Spleen (tissue), 7 donors: ENCODE measurements at regions not wholly inside any gene's neighbourhood (a gene's known extent, or its start where the extent isn't known, plus 50 kb on each side); places are given as distances from the start of the nearest gene placed in this dataset.

Experiments
- POLR2A ChIP-seq, 3 donors: fragments of 450-650 bp; IDR thresholded peaks; one replicate each; pipeline ENCODE4 v1.5.1; 2017; ENCODE audit warnings: antibody characterized with exemption in 3 of 3, mild to moderate bottlenecking in 1 of 3
- TF ChIP-seq, protein P1 (sequence below), 11 experiments: fragments of 200-600 bp in 7 of 11; fragments of 450-650 bp in 4 of 11; sonication (generic) in 4 of 11; IDR thresholded peaks in 8 of 11; conservative IDR thresholded peaks in 3 of 11; 1 replicate in 7 of 11; 2 replicates in 4 of 11; pipeline versions ENCODE4 v1.4.0 to v1.8.0; 2016 to 2021; ENCODE audit warnings: antibody characterized with exemption in 11 of 11, inconsistent platforms in 4 of 11, mild to moderate bottlenecking in 1 of 11
- donor health status: DM: no; HTN: no; CAD: no; lungs with moderate emphysema.
- donor health status: DM: no; HTN: no; CAD: no.
- donor health status: DM: no; HTN: no; CAD: no.

DNA sequence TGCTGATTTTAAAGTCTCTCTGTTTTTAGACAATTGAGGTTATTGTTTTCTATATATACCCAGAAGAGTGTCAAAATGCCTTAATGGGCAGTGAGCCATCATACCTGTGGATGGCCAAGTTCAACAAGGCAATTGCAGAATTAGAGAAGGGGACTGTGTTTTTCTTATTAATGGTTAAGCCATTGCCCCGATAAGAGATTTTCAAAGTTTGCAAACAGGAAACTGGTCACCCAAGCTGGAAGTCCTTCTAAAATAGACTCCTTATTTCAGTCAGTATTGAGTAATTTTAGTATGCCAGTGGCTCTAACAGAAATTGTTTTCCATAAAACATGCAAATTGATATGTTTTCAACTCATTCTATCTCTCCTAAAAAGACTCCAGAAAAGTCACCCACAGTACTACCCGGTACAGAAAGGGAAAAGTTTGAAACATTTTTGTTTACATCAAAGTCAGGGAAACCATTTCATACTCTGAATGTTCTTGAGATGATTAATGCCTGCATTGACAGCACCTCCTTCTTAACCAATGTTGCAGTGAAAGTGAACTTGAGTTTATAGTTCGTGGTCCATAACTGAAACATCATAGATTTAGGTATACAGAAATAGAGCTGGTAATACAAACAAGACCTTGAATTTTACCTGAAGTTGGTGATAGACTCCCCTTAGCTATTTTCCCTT is 191.1 kb downstream of the TMX1 start:
- TF ChIP-seq, protein P1, sequence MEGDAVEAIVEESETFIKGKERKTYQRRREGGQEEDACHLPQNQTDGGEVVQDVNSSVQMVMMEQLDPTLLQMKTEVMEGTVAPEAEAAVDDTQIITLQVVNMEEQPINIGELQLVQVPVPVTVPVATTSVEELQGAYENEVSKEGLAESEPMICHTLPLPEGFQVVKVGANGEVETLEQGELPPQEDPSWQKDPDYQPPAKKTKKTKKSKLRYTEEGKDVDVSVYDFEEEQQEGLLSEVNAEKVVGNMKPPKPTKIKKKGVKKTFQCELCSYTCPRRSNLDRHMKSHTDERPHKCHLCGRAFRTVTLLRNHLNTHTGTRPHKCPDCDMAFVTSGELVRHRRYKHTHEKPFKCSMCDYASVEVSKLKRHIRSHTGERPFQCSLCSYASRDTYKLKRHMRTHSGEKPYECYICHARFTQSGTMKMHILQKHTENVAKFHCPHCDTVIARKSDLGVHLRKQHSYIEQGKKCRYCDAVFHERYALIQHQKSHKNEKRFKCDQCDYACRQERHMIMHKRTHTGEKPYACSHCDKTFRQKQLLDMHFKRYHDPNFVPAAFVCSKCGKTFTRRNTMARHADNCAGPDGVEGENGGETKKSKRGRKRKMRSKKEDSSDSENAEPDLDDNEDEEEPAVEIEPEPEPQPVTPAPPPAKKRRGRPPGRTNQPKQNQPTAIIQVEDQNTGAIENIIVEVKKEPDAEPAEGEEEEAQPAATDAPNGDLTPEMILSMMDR (IDR thresholded peaks at IDR 0.05 in 8 of 11, conservative IDR thresholded peaks at IDR 0.05 in 3 of 11), result no peak
- TF ChIP-seq POLR2A (IDR thresholded peaks at IDR 0.05), result no peak
